Activated naive CD4-positive, alpha-beta T cell treated with anti-CD3 and anti-CD28 coated beads, Interleukin-2, amount 50 U/mL, for 16 hours (primary cell): ENCODE measurements at regions not wholly inside any gene's neighbourhood (a gene's known extent, or its start where the extent isn't known, plus 50 kb on each side); places are given as distances from the start of the nearest gene placed in this dataset.

Experiments used
- DNase-seq: peaks from one replicate; pipeline ENCODE4 v3.0.0-alpha.2; 2020

DNA sequence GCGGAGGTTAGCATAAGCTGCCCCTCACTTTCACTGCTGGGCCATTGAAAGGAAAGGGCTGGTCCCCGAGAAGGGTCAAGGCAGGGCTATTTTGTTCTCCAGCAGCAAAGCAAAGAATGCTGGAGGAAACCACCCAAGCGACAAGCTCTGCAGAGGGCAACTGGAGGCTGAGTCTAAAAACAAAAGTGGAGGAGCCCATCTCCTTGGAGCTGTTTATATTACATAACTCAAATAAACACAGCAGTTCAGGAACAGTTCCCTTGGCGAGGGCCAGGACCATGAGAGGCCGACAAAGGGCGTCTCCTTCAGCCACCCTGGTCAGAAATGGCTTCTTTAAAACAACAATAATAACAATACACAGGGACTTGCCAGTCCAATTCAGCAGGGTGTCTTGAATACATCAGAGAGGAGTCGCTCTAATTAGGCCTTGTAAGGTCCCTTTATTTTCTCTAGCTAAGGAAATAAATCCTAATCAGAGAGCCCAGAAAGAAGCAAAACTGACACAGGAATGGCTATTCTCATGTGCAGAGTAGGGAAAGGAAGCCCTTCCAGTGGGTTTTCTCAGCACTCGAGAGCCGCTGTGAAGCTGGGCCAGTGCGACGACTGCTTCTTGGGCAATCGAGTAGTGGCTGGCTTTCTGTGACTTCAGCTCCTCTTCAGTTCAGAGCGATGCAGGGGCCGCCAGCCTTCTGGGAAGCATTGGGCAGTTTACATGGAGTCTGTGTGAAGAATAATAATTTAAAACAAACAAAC is 57.0 kb upstream of the TARBP1 start:
- no peak for DNase-seq

DNA sequence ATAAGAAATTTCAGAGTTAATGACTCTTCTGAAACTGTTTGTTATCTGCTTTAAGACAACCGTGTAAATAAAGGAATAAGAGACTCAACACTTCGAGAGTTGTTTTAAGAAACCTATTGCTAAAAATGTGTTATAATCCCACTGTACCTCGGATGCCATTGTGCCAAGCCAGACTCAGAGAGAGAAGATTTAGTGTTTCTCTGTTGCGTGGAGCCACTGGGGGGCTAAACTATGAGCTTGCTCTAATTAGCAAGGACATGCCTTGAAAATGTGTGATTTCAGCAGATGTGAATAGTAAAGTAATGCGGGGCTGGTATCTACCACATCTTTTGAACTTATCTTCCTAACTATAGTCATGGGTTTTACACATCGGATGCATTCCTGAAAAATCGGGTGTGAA is 56.2 kb upstream of the TARBP1 start:
- no peak for DNase-seq

DNA sequence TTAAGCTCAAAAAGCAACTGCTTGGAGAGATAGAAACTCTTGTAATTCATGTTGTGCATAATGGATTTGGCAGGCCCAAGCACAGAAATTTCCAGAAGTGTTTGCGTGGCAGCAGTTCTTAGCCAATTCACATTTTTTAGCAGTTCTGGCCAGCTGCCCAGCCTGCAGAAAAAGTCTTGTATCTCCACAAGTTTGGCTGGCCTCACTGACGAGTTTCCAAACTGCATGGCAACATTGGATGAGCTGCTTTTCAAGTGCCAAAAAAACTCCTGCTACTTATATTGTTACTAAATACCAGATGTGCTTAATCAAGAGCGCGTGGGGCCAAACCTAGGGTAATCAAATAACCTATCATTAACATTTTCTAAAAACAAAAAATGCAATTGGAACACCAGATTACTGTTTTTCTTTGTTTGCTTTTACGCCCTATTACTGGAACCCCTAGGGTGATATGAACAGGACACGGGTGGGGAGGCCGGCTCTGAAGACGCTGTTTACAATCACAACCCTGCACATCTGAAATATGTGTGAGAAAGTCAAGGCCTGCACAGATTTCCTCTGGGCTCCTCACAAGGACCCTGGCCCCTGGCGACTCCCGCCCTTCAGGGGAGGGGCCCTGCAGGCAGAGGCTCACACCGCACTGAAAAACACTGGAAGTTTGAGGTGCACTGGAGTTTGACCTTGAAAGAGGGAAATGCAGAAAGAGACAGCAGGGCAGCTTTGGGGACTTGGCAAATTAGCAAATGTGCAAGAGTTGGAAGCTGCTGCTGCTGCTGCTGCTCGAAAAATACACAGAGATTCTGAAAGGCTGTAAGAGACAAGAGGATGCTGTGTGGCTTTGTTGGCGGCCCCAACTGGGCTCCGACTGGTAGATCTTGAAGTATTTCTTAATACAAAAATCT is 55.2 kb upstream of the TARBP1 start:
- no peak for DNase-seq

DNA sequence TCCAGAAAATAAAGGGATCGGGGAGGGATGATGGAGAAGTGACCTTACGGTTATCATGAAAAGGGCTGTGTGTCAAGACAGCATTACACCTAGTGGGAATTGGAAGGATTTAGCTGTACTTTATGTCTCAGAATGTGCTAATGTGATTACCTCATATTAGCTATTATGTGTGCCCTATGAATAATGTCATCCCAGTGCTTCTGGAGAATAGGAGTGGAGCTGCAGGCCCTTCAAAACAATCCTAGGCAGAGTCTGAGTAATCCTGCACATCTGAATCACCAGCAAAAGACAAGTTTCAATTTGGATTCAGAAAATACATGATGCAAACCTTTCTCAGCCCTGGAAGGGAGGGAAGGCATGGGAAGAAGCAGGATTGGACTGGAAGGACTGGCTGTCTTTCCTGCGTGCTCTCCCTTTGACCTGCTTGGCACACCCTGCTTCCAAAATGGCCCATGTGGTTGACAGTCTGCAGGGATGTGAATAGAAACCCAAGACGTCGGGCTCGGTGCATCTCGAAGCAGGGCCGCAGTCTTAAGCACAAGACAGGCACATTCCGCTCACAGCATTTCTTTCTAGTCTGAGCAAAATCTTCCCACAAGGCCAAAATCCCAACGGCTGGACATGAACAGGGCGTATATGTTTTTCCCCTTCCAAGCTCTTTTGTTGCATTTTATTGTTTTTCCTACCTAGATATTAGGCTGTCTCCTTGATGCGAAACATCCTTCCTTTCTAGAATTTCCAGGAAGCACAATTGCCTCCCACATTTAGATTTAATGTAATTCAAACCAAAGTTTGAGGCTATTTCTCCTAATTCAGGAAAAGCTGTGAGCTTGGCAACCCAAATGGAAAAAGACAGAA is 54.3 kb upstream of the TARBP1 start:
- DNase-seq, result no peak

DNA sequence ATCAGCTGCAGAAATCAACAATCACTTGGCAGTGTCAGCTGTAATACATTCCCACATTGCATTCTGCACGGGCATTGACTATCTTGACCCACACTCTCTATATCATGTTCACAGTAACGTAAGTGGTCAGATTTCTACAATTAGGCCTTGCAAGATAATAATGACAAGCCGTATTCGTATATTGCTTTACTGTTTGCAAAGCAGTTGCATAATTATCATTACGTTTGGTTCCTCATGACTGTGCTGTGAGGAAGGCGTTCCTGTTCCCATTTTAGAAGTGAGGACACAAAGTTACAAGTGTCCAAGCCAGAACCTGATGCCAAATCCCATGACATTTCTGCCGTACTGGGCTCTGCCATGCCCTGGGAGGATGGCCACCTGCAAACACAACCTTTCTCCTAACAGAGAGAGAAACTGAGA is 53.5 kb upstream of the TARBP1 start:
- no peak for DNase-seq

DNA sequence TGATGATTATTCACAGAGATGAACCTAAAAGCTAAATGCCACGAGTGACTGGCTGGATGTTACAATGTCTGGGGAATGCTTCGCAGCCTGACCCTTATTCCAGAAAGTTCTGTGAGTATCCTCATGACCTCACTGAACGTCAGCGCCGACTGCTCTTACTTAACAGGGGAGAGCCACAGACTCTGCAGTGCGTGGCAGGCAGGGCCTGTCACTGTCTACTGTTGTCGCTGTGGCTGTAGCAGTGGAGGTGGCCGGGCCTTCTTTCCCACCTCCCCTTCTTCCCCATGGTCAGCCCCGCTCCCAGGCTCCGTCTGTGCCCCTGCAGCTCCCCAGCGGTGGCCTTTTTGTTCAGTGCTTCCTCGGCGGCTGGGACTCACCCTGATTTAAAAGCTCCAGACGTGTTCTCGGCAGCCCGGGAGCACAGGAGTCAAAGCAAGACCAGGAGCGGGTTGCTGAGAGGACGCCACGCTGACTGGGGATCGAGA is 52.2 kb upstream of the TARBP1 start:
- no peak for DNase-seq

DNA sequence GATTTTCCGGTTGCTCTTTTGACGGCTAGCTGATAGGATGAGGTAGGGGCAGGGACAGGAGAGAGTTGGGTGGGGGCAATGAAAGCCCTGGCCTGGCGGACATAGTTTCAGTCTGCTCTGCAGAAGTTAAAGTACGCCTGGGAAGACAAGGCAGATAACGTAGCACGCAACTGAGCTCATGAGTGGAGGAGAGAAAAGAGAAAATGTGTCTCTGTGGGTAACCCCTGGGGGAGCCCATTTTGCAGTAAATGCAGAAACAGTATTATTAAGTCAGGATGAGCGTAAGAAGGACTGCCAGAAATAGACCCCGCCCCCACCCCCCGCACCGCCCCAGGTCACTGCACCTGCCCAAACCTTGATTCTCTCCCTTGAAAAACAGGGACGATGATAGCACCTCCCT is 51.7 kb upstream of the TARBP1 start:
- DNase-seq, result no peak

DNA sequence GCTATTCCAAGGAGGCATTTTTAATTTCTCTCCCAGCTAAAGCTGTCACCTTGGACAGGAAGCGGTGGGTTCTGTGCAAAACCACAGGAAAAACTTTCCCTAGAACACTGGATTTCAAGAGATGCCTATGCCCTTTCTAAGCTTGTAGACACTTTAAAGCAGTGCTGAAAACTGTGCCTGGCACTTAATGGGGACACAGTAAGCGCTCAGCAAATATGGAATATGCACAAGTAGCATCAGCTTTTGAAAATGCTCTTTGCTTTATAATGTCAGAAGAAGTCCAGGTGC is 50.9 kb upstream of the TARBP1 start:
- DNase-seq, result no peak

DNA sequence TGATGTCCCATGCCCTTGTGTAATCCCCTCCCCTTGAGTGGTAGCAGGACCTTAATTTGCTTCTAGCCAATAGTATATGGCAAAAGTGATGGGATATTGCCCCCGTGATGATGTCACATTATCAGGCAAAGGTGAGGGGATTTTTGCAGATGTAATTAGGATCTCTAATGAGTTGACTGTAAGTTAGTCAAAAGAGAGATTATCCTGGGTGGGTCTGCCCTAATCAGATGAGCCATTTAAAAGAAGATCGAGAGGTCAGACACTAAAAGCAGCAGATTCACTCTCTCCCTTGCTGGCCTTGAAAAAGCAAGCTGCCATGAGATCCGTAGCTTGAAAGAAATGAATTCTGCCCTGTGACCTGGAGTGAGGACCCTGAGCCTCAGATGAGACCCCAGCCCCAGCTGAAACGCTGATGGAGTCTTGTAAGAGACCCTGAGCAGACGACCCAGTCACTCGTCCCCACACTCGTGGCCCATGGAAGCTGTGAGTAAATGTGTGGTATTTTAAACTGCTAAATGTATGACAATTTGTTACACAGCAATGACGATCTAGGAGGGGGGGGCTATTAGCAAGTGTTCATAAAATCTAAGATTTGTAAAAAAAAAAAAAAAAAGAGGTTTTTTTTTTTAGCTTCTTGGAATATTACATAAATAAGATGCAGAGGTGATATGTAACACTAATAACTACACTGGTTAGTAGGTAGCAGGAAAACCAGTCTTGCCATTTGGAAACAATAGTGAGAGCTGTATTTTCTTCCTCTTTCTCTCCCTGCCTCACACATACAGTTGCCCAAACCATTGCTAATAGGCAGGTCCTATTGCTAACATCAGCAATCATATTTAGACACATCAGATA is 50.3 kb upstream of the TARBP1 start:
- no peak for DNase-seq
